MCF 10A (cell line): ENCODE measurements at regions not wholly inside any gene's neighbourhood (a gene's known extent, or its start where the extent isn't known, plus 50 kb on each side); places are given as distances from the start of the nearest gene placed in this dataset.
A peak's percentile ranks its signal among the peaks of the same experiment; 100 is the strongest.

Experiments
- BruUV-seq: library from RNA; stranded (reverse); fragments of 400-500 nt; replicated peaks from 2 replicates; lab custom pipeline; 2021; lab: Mats Ljungman, UMichigan
- CTCF ChIA-PET: fragments of 300-600 bp; sonication (Branson Sonifier 250); formaldehyde crosslinking; extraction: SDS; loops from one replicate; lab custom pipeline; 2021; ENCODE audit warnings: antibody characterized with exemption, inconsistent platforms; lab: Yijun Ruan, JAX
- POLR2A ChIA-PET: fragments of 300-600, 350-650 bp; sonication (Branson Sonifier 250); formaldehyde crosslinking; extraction: SDS; loops from one replicate; lab custom pipeline; 2020; ENCODE audit warnings: antibody characterized with exemption, inconsistent platforms; lab: Yijun Ruan, JAX
- DNase-seq: peaks from one replicate; pipeline ENCODE4 v3.0.0-alpha.2; 2018; ENCODE audit not compliant: unreplicated experiment
- H3K27ac Mint-ChIP-seq: one replicate; pipeline ENCODE4 v1.8.0; 2022; ENCODE audit warnings: mild to moderate bottlenecking, low read depth, mixed read lengths; ENCODE audit not compliant: unreplicated experiment
- H3K27me3 Mint-ChIP-seq: one replicate; pipeline ENCODE4 v1.8.0; 2022; ENCODE audit warnings: mixed read lengths; ENCODE audit not compliant: insufficient read depth, unreplicated experiment
- H3K36me3 Mint-ChIP-seq: one replicate; pipeline ENCODE4 v1.8.0; 2022; ENCODE audit warnings: mild to moderate bottlenecking, moderate library complexity, mixed read lengths; ENCODE audit not compliant: insufficient read depth, unreplicated experiment
- H3K4me1 Mint-ChIP-seq: one replicate; pipeline ENCODE4 v1.8.0; 2022; ENCODE audit warnings: mixed read lengths; ENCODE audit not compliant: insufficient read depth, unreplicated experiment
- H3K4me3 Mint-ChIP-seq: one replicate; pipeline ENCODE4 v1.8.0; 2022; ENCODE audit warnings: mild to moderate bottlenecking, moderate library complexity, mixed read lengths; ENCODE audit not compliant: unreplicated experiment
- H3K9me3 Mint-ChIP-seq: one replicate; pipeline ENCODE4 v1.8.0; 2022; ENCODE audit warnings: mixed read lengths; ENCODE audit not compliant: unreplicated experiment
- intact Hi-C: fragments of 100-400 bp; cut with micrococcal nuclease; formaldehyde crosslinking; loops from 2 replicates; pipeline ENCODE4 v1.14.1; 2022
- TF ChIP-seq, protein P1 (sequence below): fragments of 200-600 bp; IDR thresholded peaks from one replicate; pipeline ENCODE4 v1.8.0; 2022; ENCODE audit warnings: antibody characterized with exemption, mild to moderate bottlenecking; ENCODE audit not compliant: unreplicated experiment

DNA sequence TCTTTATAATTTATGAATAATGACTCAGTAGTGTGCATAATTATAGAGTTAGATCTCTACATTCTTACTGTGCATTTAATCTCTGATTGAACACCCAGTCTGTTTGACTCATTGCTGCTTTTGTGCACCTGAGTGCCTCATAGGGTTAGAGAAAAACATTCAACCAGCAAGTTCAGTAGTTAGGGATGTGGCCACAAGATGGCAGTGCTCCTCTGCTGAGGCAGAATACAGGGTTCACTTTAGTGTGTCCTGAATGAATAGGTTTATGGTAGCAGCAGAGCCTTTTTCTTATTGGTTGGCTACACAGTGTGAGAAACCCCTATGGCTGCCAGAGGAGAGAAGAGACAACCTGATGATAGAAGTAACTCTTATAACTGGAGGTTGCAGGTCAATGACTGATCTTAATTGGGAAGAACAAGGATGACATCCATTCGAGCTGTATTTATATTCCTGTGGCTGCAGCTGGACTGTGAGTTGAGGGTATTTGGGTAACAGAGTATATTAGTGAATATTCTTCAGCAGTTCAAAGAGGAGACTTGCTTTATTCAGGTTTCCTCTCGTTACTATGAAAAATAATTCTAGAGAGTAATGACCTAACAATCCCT is 194.9 kb upstream of the OR4E1 start:
- Mint-ChIP-seq H3K27ac (no peak overlapping the region), H3K4me1 (peaks cover 13% of the 10 kb centered on the region), H3K9me3 (no peaks in the 10 kb centered on the region), H3K4me3 (no peak overlapping the region), H3K27me3 (peaks cover 43% of the 10 kb centered on the region), H3K36me3 (no peaks in the 10 kb centered on the region)
- POLR2A ChIA-PET = no interaction called here
- peak; percentile 65 for DNase-seq
- CTCF ChIA-PET = interaction anchor here (0.6 to 1.8 kb wide), 14 partner anchors 9 to 1314 kb away, joined by 3 to 7 read pairs (median 4); no protein-coding TSS in a partner anchor
- no TSS peak for BruUV-seq
- intact Hi-C loops = no loop called here
- TF ChIP-seq, protein P1, sequence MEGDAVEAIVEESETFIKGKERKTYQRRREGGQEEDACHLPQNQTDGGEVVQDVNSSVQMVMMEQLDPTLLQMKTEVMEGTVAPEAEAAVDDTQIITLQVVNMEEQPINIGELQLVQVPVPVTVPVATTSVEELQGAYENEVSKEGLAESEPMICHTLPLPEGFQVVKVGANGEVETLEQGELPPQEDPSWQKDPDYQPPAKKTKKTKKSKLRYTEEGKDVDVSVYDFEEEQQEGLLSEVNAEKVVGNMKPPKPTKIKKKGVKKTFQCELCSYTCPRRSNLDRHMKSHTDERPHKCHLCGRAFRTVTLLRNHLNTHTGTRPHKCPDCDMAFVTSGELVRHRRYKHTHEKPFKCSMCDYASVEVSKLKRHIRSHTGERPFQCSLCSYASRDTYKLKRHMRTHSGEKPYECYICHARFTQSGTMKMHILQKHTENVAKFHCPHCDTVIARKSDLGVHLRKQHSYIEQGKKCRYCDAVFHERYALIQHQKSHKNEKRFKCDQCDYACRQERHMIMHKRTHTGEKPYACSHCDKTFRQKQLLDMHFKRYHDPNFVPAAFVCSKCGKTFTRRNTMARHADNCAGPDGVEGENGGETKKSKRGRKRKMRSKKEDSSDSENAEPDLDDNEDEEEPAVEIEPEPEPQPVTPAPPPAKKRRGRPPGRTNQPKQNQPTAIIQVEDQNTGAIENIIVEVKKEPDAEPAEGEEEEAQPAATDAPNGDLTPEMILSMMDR = peak; percentile 70

DNA sequence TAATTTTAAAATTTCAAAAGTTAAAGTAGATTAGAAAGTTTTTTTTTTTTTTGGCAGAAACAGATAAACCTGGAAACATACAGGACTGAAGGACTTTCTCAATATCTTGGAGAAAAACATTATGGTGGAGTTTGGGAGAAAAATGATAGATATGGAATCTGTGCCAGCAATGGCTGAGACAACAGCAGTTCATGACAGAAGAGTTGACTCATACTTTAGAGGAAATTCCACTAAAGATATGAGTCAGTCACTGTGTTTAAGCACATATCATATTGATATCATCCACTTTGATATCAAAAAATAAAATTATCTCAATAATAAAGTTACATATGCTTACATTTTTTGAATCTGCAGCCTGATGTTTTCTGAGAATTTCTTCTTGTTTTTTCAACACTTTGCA is 193.9 kb upstream of the OR4E1 start:
- Mint-ChIP-seq H3K4me1 (peaks cover 13% of the 10 kb centered on the region), H3K27me3 (peaks cover 43% of the 10 kb centered on the region), H3K9me3 (no peaks in the 10 kb centered on the region), H3K4me3 (no peak overlapping the region), H3K36me3 (no peaks in the 10 kb centered on the region), H3K27ac (no peak overlapping the region)
- peak; percentile 15 for DNase-seq
- no TSS peak for BruUV-seq
- TF ChIP-seq, protein P1 = no peak
- CTCF ChIA-PET = no interaction called here
- intact Hi-C loops = no loop called here
- POLR2A ChIA-PET = no interaction called here

DNA sequence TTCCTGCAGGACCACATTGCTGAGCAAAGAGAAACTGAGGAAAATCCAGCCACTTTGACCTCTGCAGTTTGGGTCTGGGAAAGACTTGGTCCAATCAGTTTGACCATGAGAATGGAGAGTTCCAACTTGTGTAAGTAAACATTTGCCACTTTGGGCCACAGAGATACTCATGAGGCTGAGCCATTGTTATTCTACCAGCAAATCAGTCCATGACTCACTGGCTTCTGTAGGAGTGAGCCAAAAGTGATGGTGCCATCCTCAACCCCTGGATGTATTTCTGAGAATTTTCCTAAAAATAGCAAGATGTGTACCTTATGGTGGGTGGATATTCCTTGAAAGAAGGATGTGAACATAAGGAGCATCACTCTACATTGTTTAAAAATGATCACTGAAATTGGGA is 192.9 kb upstream of the OR4E1 start:
- H3K27me3 Mint-ChIP-seq = peaks cover 43% of the 10 kb centered on the region
- BruUV-seq = no TSS peak
- intact Hi-C loops = no loop called here
- H3K27ac Mint-ChIP-seq = no peak overlapping the region
- no peaks in the 10 kb centered on the region for H3K36me3 Mint-ChIP-seq
- no peaks in the 10 kb centered on the region for H3K9me3 Mint-ChIP-seq
- POLR2A ChIA-PET = no interaction called here
- TF ChIP-seq, protein P1 = no peak
- DNase-seq = no peak
- CTCF ChIA-PET = interaction anchor here (0.6 to 1.2 kb wide), 3 partner anchors 15 to 43 kb away, joined by 3 read pairs; no protein-coding TSS in a partner anchor
- peaks cover 13% of the 10 kb centered on the region for H3K4me1 Mint-ChIP-seq
- no peak overlapping the region for H3K4me3 Mint-ChIP-seq

DNA sequence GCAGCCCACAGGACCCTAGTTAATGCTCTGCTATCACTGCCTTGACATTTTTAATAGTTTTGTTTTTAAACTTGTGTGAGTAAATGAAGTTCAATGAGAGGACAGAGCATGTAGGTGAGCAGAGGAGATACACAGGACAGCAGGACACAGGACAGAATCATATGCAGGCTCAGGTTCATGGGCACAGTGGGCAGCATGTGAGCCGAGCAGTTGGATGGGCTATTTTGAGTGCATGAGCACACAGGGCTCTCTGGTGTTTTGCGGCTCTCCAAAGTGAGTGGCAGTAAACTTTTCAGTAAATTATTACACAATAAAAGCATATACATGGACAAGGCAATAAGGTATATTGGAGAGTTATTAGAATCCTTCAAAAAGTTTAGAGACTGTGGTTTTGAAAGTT is 189.7 kb upstream of the OR4E1 start:
- no peak overlapping the region for H3K27ac Mint-ChIP-seq
- H3K9me3 Mint-ChIP-seq = no peaks in the 10 kb centered on the region
- peaks cover 62% of the 10 kb centered on the region for H3K27me3 Mint-ChIP-seq
- DNase-seq = no peak
- intact Hi-C loops = no loop called here
- TF ChIP-seq, protein P1 = no peak
- CTCF ChIA-PET = interaction anchor here (1.3 to 1.9 kb wide), 2 partner anchors 11 to 16 kb away, joined by 4 to 5 read pairs; no protein-coding TSS in a partner anchor
- H3K36me3 Mint-ChIP-seq = no peaks in the 10 kb centered on the region
- POLR2A ChIA-PET = no interaction called here
- peaks cover 13% of the 10 kb centered on the region for H3K4me1 Mint-ChIP-seq
- no TSS peak for BruUV-seq
- no peak overlapping the region for H3K4me3 Mint-ChIP-seq
